Panc1 (cell line): ENCODE measurements at regions not wholly inside any gene's neighbourhood (a gene's known extent, or its start where the extent isn't known, plus 50 kb on each side); places are given as distances from the start of the nearest gene placed in this dataset.

Experiments
- ATAC-seq: fragments of 200-7000 bp; cut with Tn5 transposase; 2 replicates; pipeline ENCODE4 v1.9.1; 2020; ENCODE audit warnings: mild to moderate bottlenecking, moderate library complexity
- BruUV-seq: library from RNA; stranded (reverse); fragments of 400-500 nt; replicated peaks from 2 replicates; lab custom pipeline; 2021; lab: Mats Ljungman, UMichigan
- CTCF ChIA-PET: fragments of 300-600 bp; sonication (Branson Sonifier 250); formaldehyde crosslinking; loops from one replicate; lab custom pipeline; 2022; ENCODE audit warnings: antibody characterized with exemption; lab: Charles Lee
- POLR2A ChIA-PET: fragments of 300-600 bp; sonication (Branson Sonifier 250); formaldehyde crosslinking; loops from one replicate; lab custom pipeline; 2022; ENCODE audit warnings: antibody characterized with exemption; lab: Charles Lee
- DNase-seq: peaks from one replicate; pipeline ENCODE4 v3.0.0-alpha.2; 2010; ENCODE audit warnings: low read depth, low spot score
- H3K27ac ChIP-seq: 2 replicates; pipeline ENCODE4 v1.5.1; 2011; ENCODE audit warnings: mild to moderate bottlenecking, low read length, inconsistent platforms
- H3K27me3 ChIP-seq: fragments of 200-500 bp; sonication (Bioruptor generic); 2 replicates; pipeline ENCODE4 v1.6.0; 2014; ENCODE audit warnings: low read length, inconsistent platforms; ENCODE audit not compliant: control insufficient read depth, insufficient read depth
- H3K36me3 ChIP-seq: fragments of 200-500 bp; sonication (Bioruptor generic); 2 replicates; pipeline ENCODE4 v1.5.1; 2014; ENCODE audit warnings: inconsistent platforms, mild to moderate bottlenecking, low read length, moderate library complexity; ENCODE audit not compliant: control insufficient read depth, insufficient read depth
- H3K4me1 ChIP-seq: 2 replicates; pipeline ENCODE4 v1.5.1; 2011; ENCODE audit warnings: inconsistent platforms, mild to moderate bottlenecking, low read length, moderate library complexity; ENCODE audit not compliant: control insufficient read depth, insufficient read depth
- H3K4me3 ChIP-seq, 2 experiments: 2 replicates each; pipeline ENCODE4 v1.5.1; 2011 to 2012; ENCODE audit warnings: low read depth in 2 of 2, low read length in 2 of 2, mild to moderate bottlenecking in 2 of 2, inconsistent platforms in 1 of 2, moderate library complexity in 1 of 2
- H3K9me3 ChIP-seq: fragments of 200-500 bp; sonication (Bioruptor generic); 2 replicates; pipeline ENCODE4 v1.5.1; 2014; ENCODE audit warnings: low read depth, mild to moderate bottlenecking, inconsistent platforms, low read length, moderate library complexity; ENCODE audit not compliant: control insufficient read depth, insufficient read depth
- POLR2AphosphoS5 ChIP-seq: IDR thresholded peaks from 2 replicates; pipeline ENCODE4 v1.6.1; 2012; ENCODE audit warnings: mild to moderate bottlenecking, low read depth, low read length, moderate library complexity
- SIN3A ChIP-seq: IDR thresholded peaks from 2 replicates; pipeline ENCODE4 v1.6.1; 2012; ENCODE audit warnings: low read depth, mild to moderate bottlenecking, low read length, moderate library complexity, borderline replicate concordance; ENCODE audit not compliant: insufficient read depth
- TCF7L2 ChIP-seq: IDR thresholded peaks from 2 replicates; pipeline ENCODE4 v1.6.1; 2011; ENCODE audit warnings: mild to moderate bottlenecking, low read depth, low read length, inconsistent platforms
- in situ Hi-C: cut with HindIII; loops from 2 replicates; pipeline ENCODE4 v1.10.0; 2016; ENCODE audit warnings: low sequenced_read_pairs, low pct_unique_long_range_greater_than_20kb
- intact Hi-C: fragments of 100-400 bp; cut with micrococcal nuclease; formaldehyde crosslinking; loops from one replicate; pipeline ENCODE4 v1.10.0; 2022; ENCODE audit not compliant: unreplicated experiment
- TF ChIP-seq, protein P1 (sequence below), 2 experiments: IDR thresholded peaks; 2 replicates each; pipeline ENCODE4 v1.6.1; 2011 to 2012; ENCODE audit warnings: low read depth in 2 of 2, control low read depth in 1 of 2, low read length in 1 of 2, mild to moderate bottlenecking in 1 of 2, moderate library complexity in 1 of 2; ENCODE audit not compliant: insufficient read depth in 1 of 2
- TF ChIP-seq, protein P2 (sequence below): fragments of 450-650 bp; IDR thresholded peaks from 2 replicates; pipeline ENCODE4 v1.5.1; 2017; ENCODE audit warnings: mild to moderate bottlenecking

DNA sequence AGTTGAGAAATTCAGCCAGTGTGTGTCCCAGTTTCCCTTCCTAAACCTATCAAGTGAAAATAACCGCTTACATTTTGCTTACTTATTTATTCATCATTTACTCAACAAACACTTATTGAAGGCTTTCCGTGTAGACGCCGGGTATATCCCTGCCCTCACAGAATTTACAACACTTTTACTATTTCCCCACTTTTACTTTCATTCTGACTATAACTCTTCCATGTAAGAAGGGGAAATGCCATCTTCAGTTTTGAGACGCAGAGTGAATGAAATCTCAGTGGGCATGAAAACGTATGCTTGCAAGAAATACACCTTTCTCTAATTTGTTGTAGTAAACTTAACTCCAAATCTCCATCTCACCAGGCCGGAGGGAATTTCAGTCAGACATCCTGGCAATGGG is 251.0 kb upstream of the CHAC2 start:
- intact Hi-C loops (no loop called here), in situ Hi-C loops (no loop called here)
- H3K9me3 ChIP-seq = no peaks in the 10 kb centered on the region
- H3K27ac ChIP-seq = no peak overlapping the region
- H3K36me3 ChIP-seq = no peaks in the 10 kb centered on the region
- no peak for DNase-seq
- TF ChIP-seq, protein P1, sequence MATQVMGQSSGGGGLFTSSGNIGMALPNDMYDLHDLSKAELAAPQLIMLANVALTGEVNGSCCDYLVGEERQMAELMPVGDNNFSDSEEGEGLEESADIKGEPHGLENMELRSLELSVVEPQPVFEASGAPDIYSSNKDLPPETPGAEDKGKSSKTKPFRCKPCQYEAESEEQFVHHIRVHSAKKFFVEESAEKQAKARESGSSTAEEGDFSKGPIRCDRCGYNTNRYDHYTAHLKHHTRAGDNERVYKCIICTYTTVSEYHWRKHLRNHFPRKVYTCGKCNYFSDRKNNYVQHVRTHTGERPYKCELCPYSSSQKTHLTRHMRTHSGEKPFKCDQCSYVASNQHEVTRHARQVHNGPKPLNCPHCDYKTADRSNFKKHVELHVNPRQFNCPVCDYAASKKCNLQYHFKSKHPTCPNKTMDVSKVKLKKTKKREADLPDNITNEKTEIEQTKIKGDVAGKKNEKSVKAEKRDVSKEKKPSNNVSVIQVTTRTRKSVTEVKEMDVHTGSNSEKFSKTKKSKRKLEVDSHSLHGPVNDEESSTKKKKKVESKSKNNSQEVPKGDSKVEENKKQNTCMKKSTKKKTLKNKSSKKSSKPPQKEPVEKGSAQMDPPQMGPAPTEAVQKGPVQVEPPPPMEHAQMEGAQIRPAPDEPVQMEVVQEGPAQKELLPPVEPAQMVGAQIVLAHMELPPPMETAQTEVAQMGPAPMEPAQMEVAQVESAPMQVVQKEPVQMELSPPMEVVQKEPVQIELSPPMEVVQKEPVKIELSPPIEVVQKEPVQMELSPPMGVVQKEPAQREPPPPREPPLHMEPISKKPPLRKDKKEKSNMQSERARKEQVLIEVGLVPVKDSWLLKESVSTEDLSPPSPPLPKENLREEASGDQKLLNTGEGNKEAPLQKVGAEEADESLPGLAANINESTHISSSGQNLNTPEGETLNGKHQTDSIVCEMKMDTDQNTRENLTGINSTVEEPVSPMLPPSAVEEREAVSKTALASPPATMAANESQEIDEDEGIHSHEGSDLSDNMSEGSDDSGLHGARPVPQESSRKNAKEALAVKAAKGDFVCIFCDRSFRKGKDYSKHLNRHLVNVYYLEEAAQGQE (IDR thresholded peaks at IDR 0.05; ENCODE audit: insufficient read depth in 1 of 2, low read depth in 2 of 2, low read length in 1 of 2) = no peak
- no peak for TF ChIP-seq POLR2AphosphoS5
- TF ChIP-seq, protein P2, sequence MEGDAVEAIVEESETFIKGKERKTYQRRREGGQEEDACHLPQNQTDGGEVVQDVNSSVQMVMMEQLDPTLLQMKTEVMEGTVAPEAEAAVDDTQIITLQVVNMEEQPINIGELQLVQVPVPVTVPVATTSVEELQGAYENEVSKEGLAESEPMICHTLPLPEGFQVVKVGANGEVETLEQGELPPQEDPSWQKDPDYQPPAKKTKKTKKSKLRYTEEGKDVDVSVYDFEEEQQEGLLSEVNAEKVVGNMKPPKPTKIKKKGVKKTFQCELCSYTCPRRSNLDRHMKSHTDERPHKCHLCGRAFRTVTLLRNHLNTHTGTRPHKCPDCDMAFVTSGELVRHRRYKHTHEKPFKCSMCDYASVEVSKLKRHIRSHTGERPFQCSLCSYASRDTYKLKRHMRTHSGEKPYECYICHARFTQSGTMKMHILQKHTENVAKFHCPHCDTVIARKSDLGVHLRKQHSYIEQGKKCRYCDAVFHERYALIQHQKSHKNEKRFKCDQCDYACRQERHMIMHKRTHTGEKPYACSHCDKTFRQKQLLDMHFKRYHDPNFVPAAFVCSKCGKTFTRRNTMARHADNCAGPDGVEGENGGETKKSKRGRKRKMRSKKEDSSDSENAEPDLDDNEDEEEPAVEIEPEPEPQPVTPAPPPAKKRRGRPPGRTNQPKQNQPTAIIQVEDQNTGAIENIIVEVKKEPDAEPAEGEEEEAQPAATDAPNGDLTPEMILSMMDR = no peak
- ChIA-PET CTCF (no interaction called here), POLR2A (no interaction called here)
- H3K4me3 ChIP-seq = no peak overlapping the region
- no peaks in the 10 kb centered on the region for H3K27me3 ChIP-seq
- ATAC-seq = no peak
- no peaks in the 10 kb centered on the region for H3K4me1 ChIP-seq
- no TSS peak for BruUV-seq

DNA sequence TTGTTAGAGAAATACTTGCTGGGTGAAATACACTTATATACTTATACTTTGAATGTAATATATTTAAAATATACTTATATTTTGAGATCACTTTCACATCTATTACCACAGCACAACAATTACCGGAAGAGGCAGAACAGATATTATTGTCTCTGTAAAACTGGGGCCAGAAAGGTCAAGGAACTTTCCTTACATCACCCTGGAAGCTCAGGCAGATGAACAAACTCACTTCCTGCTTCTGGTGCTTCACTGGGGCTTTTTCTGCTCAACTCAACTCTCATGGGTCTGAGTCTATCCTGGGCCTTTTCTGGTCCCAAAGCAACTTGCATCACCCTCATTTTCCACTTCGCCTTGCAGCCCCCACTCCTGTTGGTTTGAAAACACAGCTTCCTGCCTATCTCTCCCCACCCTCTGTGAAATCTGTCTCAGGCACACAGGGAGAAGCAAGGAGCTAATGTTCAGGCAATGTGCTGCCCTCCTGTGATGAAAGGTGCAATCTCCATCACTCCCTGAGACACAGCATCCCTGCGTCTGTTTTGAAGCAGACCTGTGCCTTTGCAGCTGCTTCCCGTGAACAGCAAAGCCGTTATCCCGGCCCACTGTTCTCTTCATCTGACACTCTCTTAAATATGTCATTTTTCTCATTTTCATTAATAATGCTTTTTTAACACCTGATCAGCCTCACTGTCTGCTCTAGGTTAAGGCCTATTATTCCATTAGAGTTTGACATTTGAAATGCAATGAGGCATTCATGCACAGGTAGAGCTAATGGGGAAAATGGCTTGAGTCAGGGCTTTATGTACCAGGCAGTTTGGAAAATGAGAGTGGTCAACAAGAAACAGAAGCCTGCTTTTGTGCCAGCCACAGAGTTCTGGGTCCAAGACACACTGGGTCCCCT is 251.9 kb upstream of the CHAC2 start:
- CTCF ChIA-PET = no interaction called here
- intact Hi-C loops = no loop called here
- no peak for ATAC-seq

More for the DNA sequence above, 251.9 kb upstream of the CHAC2 start:
- no peak overlapping the region for H3K4me3 ChIP-seq
- no peaks in the 10 kb centered on the region for H3K4me1 ChIP-seq
- H3K27me3 ChIP-seq = no peaks in the 10 kb centered on the region
- BruUV-seq = no TSS peak
- no peak for TF ChIP-seq SIN3A
- TF ChIP-seq, protein P1 (IDR thresholded peaks at IDR 0.05; ENCODE audit: insufficient read depth in 1 of 2, low read depth in 2 of 2, low read length in 1 of 2) = no peak
- no peak for TF ChIP-seq TCF7L2
- TF ChIP-seq, protein P2 = no peak
- no peak for TF ChIP-seq POLR2AphosphoS5
- H3K27ac ChIP-seq = no peak overlapping the region
- H3K9me3 ChIP-seq = no peaks in the 10 kb centered on the region
- H3K36me3 ChIP-seq = no peaks in the 10 kb centered on the region
- POLR2A ChIA-PET = no interaction called here
- no peak for DNase-seq
- in situ Hi-C loops = no loop called here
